Esophagus squamous epithelium (tissue), 5 donors: ENCODE measurements at regions not wholly inside any gene's neighbourhood (a gene's known extent, or its start where the extent isn't known, plus 50 kb on each side); places are given as distances from the start of the nearest gene placed in this dataset.

Source experiments
- DNase-seq: peaks from one replicate; lab custom pipeline; 2025; lab: John Stamatoyannopoulos, UW
- H3K27ac ChIP-seq, 4 donors: fragments of 200-600 bp; sonication (generic); one replicate each; pipeline ENCODE4 v1.5.1; 2016 to 2019; ENCODE audit warnings: mild to moderate bottlenecking in 1 of 4
- H3K27me3 ChIP-seq, 4 donors: fragments of 200-600 bp; sonication (generic); 1 replicate in 3 of 4; 2 replicates in 1 of 4; pipeline versions ENCODE4 v1.5.1 to v1.6.0; 2017 to 2021; ENCODE audit warnings: antibody characterized with exemption in 1 of 4
- H3K36me3 ChIP-seq, 3 donors: fragments of 200-600 bp; sonication (generic); one replicate each; pipeline ENCODE4 v1.5.1; 2016 to 2019
- H3K4me1 ChIP-seq, 3 donors: fragments of 200-600 bp; sonication (generic); one replicate each; pipeline ENCODE4 v1.5.1; 2017 to 2019
- H3K4me3 ChIP-seq, 4 donors: fragments of 200-600 bp; sonication (generic); 1 replicate in 3 of 4; 2 replicates in 1 of 4; pipeline ENCODE4 v1.5.1; 2016 to 2019; ENCODE audit warnings: mild to moderate bottlenecking in 2 of 4, moderate library complexity in 1 of 4
- H3K9me3 ChIP-seq, 3 donors: fragments of 200-600 bp; sonication (generic); one replicate each; pipeline ENCODE4 v1.5.1; 2016 to 2019
- POLR2A ChIP-seq, 4 donors: fragments of 450-650 bp; IDR thresholded peaks; one replicate each; pipeline ENCODE4 v1.6.1; 2017; ENCODE audit warnings: antibody characterized with exemption in 4 of 4, mild to moderate bottlenecking in 4 of 4, moderate library complexity in 3 of 4
- WGBS, 2 donors: methylation state at CpG; one replicate each; pipeline ENCODE4 v1.1.5; 2018; 5-methylcytosine and 5-hydroxymethylcytosine counted together
- intact Hi-C: fragments of 100-400 bp; cut with DNase I; formaldehyde crosslinking; loops from one replicate; pipeline ENCODE4 v1.15.0; 2022
- TF ChIP-seq, protein P1 (sequence below), 6 experiments: fragments of 450-650 bp in 4 of 6; fragments of 200-600 bp in 2 of 6; sonication (generic) in 2 of 6; IDR thresholded peaks; one replicate each; pipeline ENCODE4 v1.5.1; 2016 to 2019; ENCODE audit warnings: antibody characterized with exemption in 6 of 6, mild to moderate bottlenecking in 4 of 6, moderate library complexity in 4 of 6
- donor health status: DM: yes; HTN: yes; CAD: no.

DNA sequence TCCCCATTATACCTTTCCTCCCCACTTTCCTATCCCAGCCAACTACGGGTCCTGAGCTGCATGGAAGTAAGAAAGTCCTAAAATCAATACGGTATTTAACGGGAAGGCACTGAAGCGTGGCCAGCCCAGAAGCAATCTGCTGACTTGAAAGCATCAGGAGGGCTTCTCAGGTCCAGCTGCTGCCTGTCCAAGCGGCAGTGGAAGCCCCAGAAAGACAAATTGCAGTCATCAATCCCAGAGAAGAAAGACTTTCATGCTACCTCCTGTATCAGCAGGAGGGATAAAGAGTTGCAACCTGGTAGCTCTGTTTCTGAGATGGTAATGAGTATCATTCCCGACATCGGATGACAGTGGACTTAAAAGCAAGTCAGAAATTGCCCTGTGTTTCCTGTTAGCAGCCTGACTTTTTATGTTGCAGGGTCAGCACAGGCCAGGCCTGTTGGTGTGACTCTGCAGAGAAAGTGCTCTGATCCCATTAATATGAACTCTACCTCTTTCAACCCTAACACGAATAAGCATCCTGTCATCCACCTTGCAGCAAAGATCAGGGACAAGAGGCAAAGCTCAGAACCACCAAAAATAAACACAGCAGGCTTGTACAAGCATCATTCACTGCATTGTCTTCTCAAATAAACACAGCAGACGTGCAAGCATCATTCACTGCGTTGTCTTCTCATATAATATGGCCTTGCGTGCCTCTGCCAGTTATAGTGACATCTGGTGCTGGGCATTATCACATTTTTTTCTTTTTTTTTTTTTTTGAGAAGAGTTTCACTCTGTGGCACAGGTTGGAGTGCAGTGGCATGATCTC is 358.6 kb upstream of the CDH11 start:
- no peak for TF ChIP-seq POLR2A (IDR thresholded peaks at IDR 0.05)
- TF ChIP-seq, protein P1, sequence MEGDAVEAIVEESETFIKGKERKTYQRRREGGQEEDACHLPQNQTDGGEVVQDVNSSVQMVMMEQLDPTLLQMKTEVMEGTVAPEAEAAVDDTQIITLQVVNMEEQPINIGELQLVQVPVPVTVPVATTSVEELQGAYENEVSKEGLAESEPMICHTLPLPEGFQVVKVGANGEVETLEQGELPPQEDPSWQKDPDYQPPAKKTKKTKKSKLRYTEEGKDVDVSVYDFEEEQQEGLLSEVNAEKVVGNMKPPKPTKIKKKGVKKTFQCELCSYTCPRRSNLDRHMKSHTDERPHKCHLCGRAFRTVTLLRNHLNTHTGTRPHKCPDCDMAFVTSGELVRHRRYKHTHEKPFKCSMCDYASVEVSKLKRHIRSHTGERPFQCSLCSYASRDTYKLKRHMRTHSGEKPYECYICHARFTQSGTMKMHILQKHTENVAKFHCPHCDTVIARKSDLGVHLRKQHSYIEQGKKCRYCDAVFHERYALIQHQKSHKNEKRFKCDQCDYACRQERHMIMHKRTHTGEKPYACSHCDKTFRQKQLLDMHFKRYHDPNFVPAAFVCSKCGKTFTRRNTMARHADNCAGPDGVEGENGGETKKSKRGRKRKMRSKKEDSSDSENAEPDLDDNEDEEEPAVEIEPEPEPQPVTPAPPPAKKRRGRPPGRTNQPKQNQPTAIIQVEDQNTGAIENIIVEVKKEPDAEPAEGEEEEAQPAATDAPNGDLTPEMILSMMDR (IDR thresholded peaks at IDR 0.05): no peak
- intact Hi-C loops: no loop called here
- Histone ChIP-seq H3K27ac (no peak overlapping the region), H3K9me3 (no peaks in the 10 kb centered on the region), H3K27me3 (no peaks in the 10 kb centered on the region), H3K36me3 (no peaks in the 10 kb centered on the region), H3K4me1 (no peaks in the 10 kb centered on the region), H3K4me3 (no peak overlapping the region)
- 59 to 61% methylated on average over 9 to 10 of the region's 11 CpGs for WGBS, 2 donors
- no peak for DNase-seq

DNA sequence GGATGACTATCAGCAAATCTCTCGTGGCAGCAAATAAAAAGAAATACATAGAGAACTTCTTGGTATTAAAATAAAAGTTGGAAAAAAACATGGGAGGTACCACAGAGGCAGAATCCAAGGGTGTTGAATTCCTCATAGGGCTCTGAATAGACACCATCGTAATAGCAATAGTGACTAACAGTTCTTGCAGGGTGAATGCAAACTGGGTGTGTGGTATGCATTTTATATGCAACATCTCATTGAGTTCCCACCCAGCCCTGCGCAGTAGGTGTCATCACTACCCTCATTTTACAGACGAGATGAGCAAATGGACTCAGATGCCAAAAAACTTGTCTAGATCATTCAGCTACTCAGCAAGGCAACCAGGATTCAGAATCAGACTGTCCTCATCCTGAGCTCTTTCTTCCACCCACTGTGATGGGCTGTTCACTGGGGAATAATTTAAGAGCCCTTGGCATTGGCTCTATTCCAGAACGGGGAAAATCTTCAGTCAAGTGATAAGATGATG is 354.6 kb upstream of the CDH11 start:
- Histone ChIP-seq H3K4me3 (no peak overlapping the region), H3K27ac (no peak overlapping the region), H3K27me3 (no peaks in the 10 kb centered on the region), H3K4me1 (no peaks in the 10 kb centered on the region), H3K9me3 (no peaks in the 10 kb centered on the region), H3K36me3 (no peaks in the 10 kb centered on the region)
- WGBS, 2 donors: 62 to 68% methylated on average over 5 of the region's 5 CpGs
- intact Hi-C loops: no loop called here
- DNase-seq: no peak
- TF ChIP-seq POLR2A (IDR thresholded peaks at IDR 0.05): no peak

DNA sequence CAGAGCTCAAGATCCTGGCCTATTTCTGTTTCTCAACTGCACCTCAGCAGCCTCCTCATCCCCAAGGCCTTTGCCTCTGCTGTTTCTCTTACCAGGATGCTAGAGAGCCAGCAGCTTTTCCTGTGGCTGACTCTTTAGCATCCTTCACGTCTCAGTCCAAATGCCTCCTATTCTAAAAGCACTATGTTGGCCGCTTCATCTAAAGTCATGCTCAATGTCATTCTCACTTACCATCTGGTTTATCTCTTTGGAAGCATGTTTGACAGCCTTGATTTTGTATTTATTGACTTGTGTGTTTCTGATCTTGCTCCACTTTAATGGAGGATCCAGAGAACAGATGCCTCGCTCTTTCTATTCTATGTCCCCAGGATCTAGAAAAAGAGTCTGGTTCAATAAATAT is 351.8 kb upstream of the CDH11 start:
- intact Hi-C loops: no loop called here
- Histone ChIP-seq H3K4me3 (no peak overlapping the region), H3K4me1 (no peaks in the 10 kb centered on the region), H3K27ac (no peak overlapping the region), H3K9me3 (no peaks in the 10 kb centered on the region), H3K36me3 (no peaks in the 10 kb centered on the region), H3K27me3 (no peaks in the 10 kb centered on the region)
- DNase-seq: no peak
- 92 to 98% methylated on average over 3 of the region's 3 CpGs for WGBS, 2 donors
- TF ChIP-seq, protein P1 (IDR thresholded peaks at IDR 0.05): no peak
- TF ChIP-seq POLR2A (IDR thresholded peaks at IDR 0.05): no peak

DNA sequence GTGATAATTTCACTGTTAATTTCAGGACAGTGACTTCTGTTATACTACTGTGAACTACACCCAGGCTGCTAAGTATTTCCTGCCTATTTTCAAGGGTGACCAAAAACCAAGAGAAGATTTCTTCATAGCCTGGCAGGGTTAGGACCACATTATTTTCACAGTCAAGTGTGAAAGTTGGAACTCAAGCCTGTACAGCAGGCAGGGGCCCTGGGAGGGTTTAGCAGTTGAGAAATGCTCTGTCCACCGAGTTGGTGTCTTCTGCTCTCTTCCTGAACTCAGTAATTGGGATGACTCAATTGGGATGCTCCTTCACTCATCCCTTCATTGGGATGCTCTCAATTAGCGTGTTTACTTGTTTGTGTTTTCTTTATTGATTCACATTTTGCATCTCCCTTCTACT is 347.3 kb upstream of the CDH11 start:
- H3K36me3 ChIP-seq: no peaks in the 10 kb centered on the region
- no peak for TF ChIP-seq POLR2A (IDR thresholded peaks at IDR 0.05)
- TF ChIP-seq, protein P1 (IDR thresholded peaks at IDR 0.05): no peak
- no peaks in the 10 kb centered on the region for H3K4me1 ChIP-seq
- no peak overlapping the region for H3K27ac ChIP-seq
- H3K9me3 ChIP-seq: no peaks in the 10 kb centered on the region
- no peaks in the 10 kb centered on the region for H3K27me3 ChIP-seq
- WGBS, 2 donors: 68 to 69% methylated on average over 2 of the region's 2 CpGs
- no peak overlapping the region for H3K4me3 ChIP-seq
- intact Hi-C loops: no loop called here
- DNase-seq: no peak

DNA sequence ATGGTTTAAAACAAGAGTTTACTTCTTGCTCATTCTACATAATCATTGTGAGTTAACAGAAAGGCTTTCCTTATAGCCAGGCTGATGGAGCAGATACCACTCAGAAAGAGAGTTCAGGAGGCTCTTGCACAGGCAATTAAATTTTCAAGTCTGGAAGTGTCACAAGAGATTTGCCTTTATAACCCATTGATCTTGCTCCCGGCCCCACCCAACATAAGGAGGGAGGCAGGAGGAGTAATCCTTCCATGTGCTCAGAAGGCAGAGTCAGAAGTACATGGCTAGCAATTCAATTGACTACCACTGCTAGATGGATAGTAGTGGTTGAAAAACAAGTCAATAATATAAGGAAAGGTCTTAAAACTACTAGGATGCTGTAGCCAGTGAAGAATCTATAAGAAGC is 346.3 kb upstream of the CDH11 start:
- H3K27me3 ChIP-seq: peaks cover 0 to 3% (median 0%) of the 10 kb centered on the region in 4 donors
- no peak for TF ChIP-seq POLR2A (IDR thresholded peaks at IDR 0.05)
- TF ChIP-seq, protein P1 (IDR thresholded peaks at IDR 0.05): no peak
- H3K4me3 ChIP-seq: no peak overlapping the region
- no peaks in the 10 kb centered on the region for H3K36me3 ChIP-seq
- DNase-seq: no peak
- no peaks in the 10 kb centered on the region for H3K4me1 ChIP-seq
- H3K9me3 ChIP-seq: no peaks in the 10 kb centered on the region
- 54 to 72% methylated on average over 1 of the region's 1 CpG for WGBS, 2 donors
- intact Hi-C loops: no loop called here
- no peak overlapping the region for H3K27ac ChIP-seq
